GM11168 (cell line): ENCODE measurements at regions not wholly inside any gene's neighbourhood (a gene's known extent, or its start where the extent isn't known, plus 50 kb on each side); places are given as distances from the start of the nearest gene placed in this dataset.

Experiments used
- in situ Hi-C: fragments of 300-500 bp; cut with MboI; formaldehyde crosslinking; loops from one replicate; pipeline ENCODE4 v1.12.0; 2022; ENCODE audit warnings: low sequenced_read_pairs; ENCODE audit not compliant: unreplicated experiment

GRCh38 chr7:112889834-112890438 lies 99.7 kb upstream of the TMEM168 start:
- in situ Hi-C loops, result loop anchor here (10.0 kb wide), 1 partner anchor 335 kb away; no protein-coding TSS in a partner anchor

DNA sequence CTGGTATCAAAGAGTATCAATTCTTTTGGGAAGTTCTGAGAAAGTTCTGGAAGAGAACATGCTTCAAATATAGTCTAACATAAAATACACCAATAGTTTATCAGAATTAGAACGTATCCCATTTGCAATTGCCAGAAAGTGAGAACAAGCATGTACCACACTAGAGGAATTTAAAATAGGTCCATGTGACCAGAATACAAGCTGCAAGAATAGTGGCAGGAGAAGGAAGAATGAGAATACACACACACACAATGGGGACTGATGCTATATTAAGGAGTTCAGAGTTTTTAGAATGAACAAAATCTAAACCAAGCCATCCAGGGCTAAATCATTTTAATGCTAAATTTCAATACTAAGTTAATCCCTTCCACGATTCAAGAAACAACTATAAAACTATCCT lies 99.1 kb upstream of the TMEM168 start:
- in situ Hi-C loops, result no loop called here

- in situ Hi-C loops, result no loop called here
These were observed 98.6 kb upstream of the TMEM168 start for GRCh38 chr7:112888781-112889180.

- in situ Hi-C loops, result no loop called here
These were observed 97.8 kb upstream of the TMEM168 start for GRCh38 chr7:112887976-112888375.

- in situ Hi-C loops, result no loop called here
These were observed 97.1 kb upstream of the TMEM168 start for GRCh38 chr7:112887337-112887736.

GRCh38 chr7:112886208-112886607 lies 96.0 kb upstream of the TMEM168 start:
- in situ Hi-C loops, result no loop called here

DNA sequence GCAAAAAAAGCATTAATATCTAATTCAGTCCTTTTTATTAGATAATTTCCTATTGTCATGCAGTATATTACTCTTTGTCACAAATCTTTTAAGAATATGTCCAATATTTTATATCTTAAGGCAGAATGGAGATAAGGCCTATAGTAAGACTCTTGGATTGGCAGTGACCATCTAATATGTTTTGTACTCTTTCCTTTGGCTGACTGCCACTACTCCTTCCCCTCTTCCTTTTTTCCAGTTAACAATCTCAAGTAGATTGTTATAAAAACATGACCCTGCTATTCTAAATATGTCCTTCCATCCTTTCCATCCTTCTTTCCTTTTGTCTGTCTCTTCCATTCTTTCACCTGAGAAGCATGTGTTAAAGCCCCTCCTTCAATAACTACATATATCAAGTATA lies 92.8 kb upstream of the TMEM168 start:
- in situ Hi-C loops, result no loop called here

DNA sequence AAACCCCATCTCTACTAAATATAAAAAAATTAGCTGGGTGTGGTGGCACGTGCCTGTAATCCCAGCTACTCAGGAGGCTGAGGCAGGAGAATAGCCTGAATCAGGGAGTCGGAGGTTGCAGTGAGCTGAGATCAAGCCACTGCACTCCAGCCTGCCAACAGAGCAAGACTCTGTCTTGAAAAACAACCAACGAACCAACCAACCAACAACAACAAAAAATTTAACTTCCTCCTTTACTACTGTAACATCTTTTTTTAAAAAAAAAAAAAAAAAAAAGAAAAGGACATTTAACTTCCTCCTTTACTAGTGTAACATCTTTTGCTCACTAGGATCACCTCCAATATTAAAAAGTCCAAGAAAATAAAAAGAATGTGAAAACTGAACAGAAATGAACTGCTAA lies 92.3 kb upstream of the TMEM168 start:
- in situ Hi-C loops, result no loop called here

GRCh38 chr7:112882022-112882421 lies 91.8 kb upstream of the TMEM168 start:
- in situ Hi-C loops, result no loop called here

GRCh38 chr7:112880818-112881418 lies 90.7 kb upstream of the TMEM168 start:
- in situ Hi-C loops, result no loop called here

- in situ Hi-C loops, result no loop called here
These were observed 87.7 kb upstream of the TMEM168 start for GRCh38 chr7:112877691-112878460.

- in situ Hi-C loops, result no loop called here
These were observed 86.7 kb upstream of the TMEM168 start for GRCh38 chr7:112876877-112877276.

- in situ Hi-C loops, result no loop called here
These were observed 84.7 kb upstream of the TMEM168 start for GRCh38 chr7:112874909-112875308.

DNA sequence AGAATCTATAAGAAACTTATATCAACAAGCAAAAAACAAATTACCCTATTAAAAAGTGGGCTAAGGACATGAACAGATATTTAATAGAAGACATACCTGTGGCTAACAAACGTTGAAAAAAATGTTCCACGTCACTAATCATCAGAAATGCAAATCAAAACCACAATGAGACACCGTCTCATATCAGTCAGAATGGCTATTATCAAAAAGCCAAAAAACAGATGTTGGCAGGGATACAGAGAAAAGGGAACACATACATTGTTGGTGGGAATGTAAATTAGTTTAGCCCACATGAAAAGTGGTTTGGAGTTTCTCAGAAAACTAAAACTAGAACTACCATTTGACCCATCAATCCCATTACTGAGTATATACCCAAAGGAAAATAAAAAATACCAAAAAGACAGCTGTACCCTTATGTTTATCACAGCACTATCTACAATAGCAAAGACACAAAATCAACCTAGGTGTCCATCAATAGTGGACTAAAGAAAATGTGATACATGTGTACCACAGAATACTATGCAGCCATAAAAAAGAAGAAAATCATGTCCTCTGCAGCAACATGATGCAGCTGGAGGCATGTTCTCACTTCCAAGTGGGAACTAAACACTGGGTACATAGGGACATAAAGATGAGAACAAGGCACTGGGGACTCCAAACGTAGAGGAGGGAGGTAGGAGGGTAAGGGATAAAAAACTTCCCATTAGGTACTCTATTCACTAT lies 83.8 kb upstream of the TMEM168 start:
- in situ Hi-C loops, result no loop called here

DNA sequence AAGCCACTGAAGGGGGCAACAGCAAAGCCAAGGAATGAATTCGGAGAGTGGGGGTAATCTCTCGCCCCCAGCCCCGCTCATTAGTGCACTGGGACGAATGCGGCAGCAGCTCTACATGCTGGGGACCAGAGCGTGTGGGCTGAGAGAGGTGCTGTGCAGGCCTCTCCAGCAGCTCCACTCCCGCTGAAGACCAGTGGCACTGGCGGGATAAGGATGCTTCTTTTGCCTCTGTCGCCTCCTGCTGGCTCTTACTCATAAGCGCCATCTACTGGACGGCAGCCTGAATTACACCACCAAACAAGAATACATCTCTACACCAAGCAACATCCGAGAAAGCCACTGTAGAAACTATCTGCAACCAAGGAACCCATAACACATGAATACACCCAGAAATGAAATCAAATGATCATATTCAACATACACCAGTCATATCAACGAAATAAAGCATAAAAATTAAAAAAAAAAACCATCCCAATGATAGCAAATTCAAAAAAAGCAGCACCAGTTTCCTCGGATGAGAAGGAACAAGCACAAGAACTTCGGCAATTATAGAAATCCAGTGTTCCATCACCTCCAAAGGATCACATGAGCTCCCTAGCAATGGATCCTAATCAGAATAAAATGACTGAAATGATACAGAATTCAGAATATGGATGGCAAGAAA lies 79.0 kb upstream of the TMEM168 start:
- in situ Hi-C loops, result no loop called here

- in situ Hi-C loops, result no loop called here
These were observed 78.4 kb upstream of the TMEM168 start for GRCh38 chr7:112868609-112869008.

DNA sequence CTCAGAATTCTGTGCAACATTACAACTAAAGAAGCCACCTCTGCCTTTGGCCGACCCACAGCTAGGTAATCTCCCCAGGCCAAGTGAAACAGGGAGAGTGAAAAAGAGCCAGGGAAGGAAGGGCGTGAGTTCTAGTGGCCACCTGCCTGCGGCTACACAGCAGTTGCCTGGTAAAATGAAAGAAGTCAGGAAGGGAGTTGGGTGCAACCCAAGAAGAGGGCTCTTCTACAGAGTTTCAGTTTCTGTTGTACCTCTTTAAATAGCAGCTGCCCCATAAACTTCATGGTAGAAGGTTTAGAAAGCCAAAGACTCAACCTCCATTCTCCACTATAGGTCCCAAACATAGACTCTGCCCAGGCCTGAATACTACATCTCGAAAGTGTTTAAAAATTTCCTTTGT lies 76.2 kb upstream of the TMEM168 start:
- in situ Hi-C loops, result no loop called here

DNA sequence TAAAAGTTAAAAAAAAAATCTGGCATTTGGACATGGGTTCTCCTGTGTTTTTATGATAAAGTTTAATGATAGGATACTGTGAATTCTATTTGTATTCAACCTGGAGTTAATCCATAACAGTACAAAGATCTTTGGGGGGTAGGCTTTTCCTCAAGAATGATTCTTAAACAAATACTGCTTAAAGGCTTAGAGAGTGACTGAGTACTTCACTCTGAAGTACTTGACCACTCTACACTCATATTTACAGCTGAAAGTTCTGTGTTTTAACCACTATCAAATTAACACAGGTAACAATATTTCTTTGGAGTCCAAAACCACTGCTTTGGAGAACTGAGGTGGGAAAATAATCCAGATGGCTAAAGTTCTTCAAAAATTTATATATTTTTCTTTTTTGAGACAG lies 74.2 kb upstream of the TMEM168 start:
- in situ Hi-C loops, result no loop called here

GRCh38 chr7:112858838-112859237 lies 68.6 kb upstream of the TMEM168 start:
- in situ Hi-C loops, result no loop called here

DNA sequence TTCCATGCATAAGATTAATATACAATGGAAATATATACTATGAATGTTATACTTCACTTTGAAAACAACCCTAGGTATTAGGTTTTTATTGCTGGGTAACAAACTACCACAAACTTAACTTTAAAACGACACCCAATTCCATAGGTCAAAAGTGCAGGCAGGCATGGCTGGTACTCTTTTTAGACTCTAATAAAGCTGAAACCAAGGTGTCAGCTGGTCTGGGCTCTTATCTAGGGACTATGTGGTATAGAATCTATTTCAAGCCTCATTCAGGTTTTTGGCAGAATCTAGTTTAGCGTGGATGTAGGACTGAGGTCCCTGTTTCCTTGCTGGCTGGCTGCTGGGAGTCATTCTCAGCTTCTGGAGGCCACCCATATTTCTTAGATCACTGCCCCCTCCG lies 65.0 kb upstream of the TMEM168 start:
- in situ Hi-C loops, result no loop called here
